HCT116 (cell line): ENCODE measurements at regions not wholly inside any gene's neighbourhood (a gene's known extent, or its start where the extent isn't known, plus 50 kb on each side); places are given as distances from the start of the nearest gene placed in this dataset.

ENCODE experiments used
- ATAC-seq: fragments of 200-7000 bp; cut with Tn5 transposase; 2 replicates; pipeline ENCODE4 v1.9.1; 2020; ENCODE audit warnings: mild to moderate bottlenecking, moderate library complexity
- BruUV-seq: library from RNA; stranded (reverse); fragments of 400-500 nt; replicated peaks from 2 replicates; lab custom pipeline; 2021; lab: Mats Ljungman, UMichigan
- CTCF ChIA-PET: fragments of 300-600 bp; sonication (Branson Sonifier 250); formaldehyde crosslinking; loops from one replicate; lab custom pipeline; 2021; ENCODE audit warnings: antibody characterized with exemption; lab: Charles Lee
- POLR2A ChIA-PET: fragments of 300-600, 350-600 bp; sonication (Branson Sonifier 250); formaldehyde crosslinking; loops from one replicate; lab custom pipeline; 2021; ENCODE audit warnings: antibody characterized with exemption; lab: Charles Lee
- RAD21 ChIA-PET, 2 experiments: fragments of 300-600 bp; sonication (Branson Sonifier 250); formaldehyde crosslinking; loops; one replicate each; lab custom pipeline; 2023; ENCODE audit warnings: low total read pairs in 2 of 2; ENCODE audit not compliant: uncharacterized antibody in 2 of 2, unreplicated experiment in 2 of 2, low non-redundant PET in 1 of 2; lab: Charles Lee
- DNase-seq: peaks from one replicate; pipeline ENCODE4 v3.0.0-alpha.2; 2010; ENCODE audit warnings: low read depth, low spot score
- H2AFZ ChIP-seq: fragments of 200-600 bp; shearing (Covaris generic), sonication (generic); 2 replicates; pipeline ENCODE4 v1.6.1; 2017; ENCODE audit warnings: low read depth, mixed run types, mixed read lengths, antibody characterized with exemption, low read length; ENCODE audit not compliant: poor library complexity, severe bottlenecking
- H3K27ac ChIP-seq: 2 replicates; pipeline ENCODE4 v1.5.1; 2012; ENCODE audit warnings: low read depth, low read length
- H3K27me3 ChIP-seq: fragments of 200-600 bp; sonication (generic); 2 replicates; pipeline ENCODE4 v1.6.1; 2016; ENCODE audit warnings: mixed run types, low read length, mixed read lengths; ENCODE audit not compliant: insufficient read depth
- H3K36me3 ChIP-seq, 2 experiments: fragments of 200-500 bp in 1 of 2; fragments of 200-600 bp in 1 of 2; sonication (Bioruptor generic) in 1 of 2; sonication (generic) in 1 of 2; 2 replicates each; pipeline versions ENCODE4 v1.5.1 to v1.6.1; 2014 to 2016; ENCODE audit warnings: low read length in 2 of 2, inconsistent platforms in 1 of 2, mixed read lengths in 1 of 2, mixed run types in 1 of 2; ENCODE audit not compliant: insufficient read depth in 2 of 2, control insufficient read depth in 1 of 2
- H3K4me1 ChIP-seq, 2 experiments: fragments of 200-600 bp in 1 of 2; sonication (generic) in 1 of 2; 2 replicates each; pipeline versions ENCODE4 v1.5.1 to v1.6.1; 2012 to 2017; ENCODE audit warnings: low read length in 2 of 2, inconsistent platforms in 1 of 2, mild to moderate bottlenecking in 1 of 2, mixed read lengths in 1 of 2, mixed run types in 1 of 2, moderate library complexity in 1 of 2; ENCODE audit not compliant: insufficient read depth in 2 of 2, control insufficient read depth in 1 of 2
- H3K4me2 ChIP-seq: fragments of 200-600 bp; sonication (generic); 2 replicates; pipeline ENCODE4 v1.6.1; 2017; ENCODE audit warnings: mixed run types, low read length, mixed read lengths
- H3K4me3 ChIP-seq, 2 experiments: fragments of 200-600 bp in 1 of 2; sonication (generic) in 1 of 2; replicated peaks in 1 of 2; 2 replicates each; pipeline ENCODE4 v1.5.1; 2011 to 2016; ENCODE audit warnings: low read length in 2 of 2, control low read depth in 1 of 2, low read depth in 1 of 2, mild to moderate bottlenecking in 1 of 2, mixed read lengths in 1 of 2, mixed run types in 1 of 2
- H3K79me2 ChIP-seq: fragments of 200-600 bp; sonication (generic); 2 replicates; pipeline ENCODE4 v1.6.1; 2017; ENCODE audit warnings: mild to moderate bottlenecking, mixed run types, low read length, moderate library complexity, mixed read lengths; ENCODE audit not compliant: insufficient read depth
- H3K9ac ChIP-seq: fragments of 200-600 bp; sonication (generic); 2 replicates; pipeline ENCODE4 v1.6.1; 2016; ENCODE audit warnings: low read length, mixed read lengths
- H3K9me2 ChIP-seq: fragments of 200-600 bp; sonication (generic), shearing (Covaris generic); 2 replicates; pipeline ENCODE4 v1.6.1; 2017; ENCODE audit warnings: mixed run types, mild to moderate bottlenecking, moderate library complexity; ENCODE audit not compliant: insufficient read depth
- H3K9me3 ChIP-seq, 2 experiments: fragments of 200-500 bp in 1 of 2; fragments of 200-600 bp in 1 of 2; sonication (Bioruptor generic) in 1 of 2; sonication (generic) in 1 of 2; 2 replicates each; pipeline ENCODE4 v1.6.1; 2014 to 2017; ENCODE audit warnings: low read length in 2 of 2, mixed read lengths in 2 of 2, inconsistent platforms in 1 of 2, low read depth in 1 of 2, mild to moderate bottlenecking in 1 of 2, mixed run types in 1 of 2, moderate library complexity in 1 of 2; ENCODE audit not compliant: control insufficient read depth in 1 of 2, insufficient read depth in 1 of 2
- H4K20me1 ChIP-seq: fragments of 200-600 bp; sonication (generic), shearing (Covaris generic); 2 replicates; pipeline ENCODE4 v1.6.1; 2017; ENCODE audit warnings: mixed run types, mild to moderate bottlenecking, moderate library complexity; ENCODE audit not compliant: insufficient read depth
- CBX3 ChIP-seq: IDR thresholded peaks from 2 replicates; pipeline ENCODE4 v1.6.1; 2012; ENCODE audit warnings: low read depth
- CTCF ChIP-seq, 3 experiments: fragments of 200-600 bp in 1 of 3; sonication (generic) in 1 of 3; IDR thresholded peaks in 2 of 3; conservative IDR thresholded peaks in 1 of 3; 2 replicates each; pipeline ENCODE4 v1.5.1; 2012 to 2017; ENCODE audit warnings: low read depth in 2 of 3, low read length in 2 of 3, antibody characterized with exemption in 1 of 3, borderline replicate concordance in 1 of 3, control low read depth in 1 of 3, mild to moderate bottlenecking in 1 of 3, mixed read lengths in 1 of 3, mixed run types in 1 of 3, moderate library complexity in 1 of 3; ENCODE audit not compliant: insufficient read depth in 1 of 3
- EGR1 ChIP-seq: IDR thresholded peaks from 2 replicates; pipeline ENCODE4 v1.6.1; 2012; ENCODE audit warnings: low read depth
- EZH2 ChIP-seq: fragments of 200-600 bp; sonication (generic); IDR thresholded peaks from 2 replicates; pipeline ENCODE4 v1.6.1; 2017; ENCODE audit warnings: antibody characterized with exemption, mixed run types
- EZH2phosphoT487 ChIP-seq: fragments of 200-600 bp; IDR thresholded peaks from 2 replicates; pipeline ENCODE4 v1.6.1; 2018; ENCODE audit warnings: antibody characterized with exemption, borderline replicate concordance
- POLR2A ChIP-seq: IDR thresholded peaks from 2 replicates; pipeline ENCODE4 v1.7.0; 2011; ENCODE audit warnings: borderline replicate concordance; ENCODE audit not compliant: insufficient read depth, insufficient read length; ENCODE audit errors: extremely low read depth
- POLR2AphosphoS5 ChIP-seq: IDR thresholded peaks from 2 replicates; pipeline ENCODE4 v1.6.1; 2011; ENCODE audit warnings: mild to moderate bottlenecking, low read depth, low read length, moderate library complexity
- REST ChIP-seq: IDR thresholded peaks from 2 replicates; pipeline ENCODE4 v1.6.1; 2012; ENCODE audit warnings: low read depth
- SIN3A ChIP-seq: IDR thresholded peaks from 2 replicates; pipeline ENCODE4 v1.6.1; 2012; ENCODE audit warnings: low read depth
- SP1 ChIP-seq: IDR thresholded peaks from 2 replicates; pipeline ENCODE4 v1.6.1; 2012; ENCODE audit warnings: low read depth
- intact Hi-C: fragments of 100-400 bp; cut with micrococcal nuclease; formaldehyde crosslinking; loops from 2 replicates; pipeline ENCODE4 v1.10.0; 2022

- H3K4me2 ChIP-seq: no peak overlapping the region
- DNase-seq: no peak
- no peaks in the 10 kb centered on the region for H3K79me2 ChIP-seq
- H3K9me2 ChIP-seq: no peaks in the 10 kb centered on the region
- no peaks in the 10 kb centered on the region for H4K20me1 ChIP-seq
- H3K9me3 ChIP-seq: no peaks in the 10 kb centered on the region; a peak in 1 of 4 replicates
- H3K27ac ChIP-seq: no peak overlapping the region
- POLR2A ChIA-PET: no interaction called here
- H3K27me3 ChIP-seq: no peaks in the 10 kb centered on the region
- no peaks in the 10 kb centered on the region for H3K4me1 ChIP-seq
- H3K36me3 ChIP-seq: no peaks in the 10 kb centered on the region
- ATAC-seq: no peak
- no peak for TF ChIP-seq EZH2
- no peak for TF ChIP-seq POLR2A
- no peak for TF ChIP-seq SP1
- TF ChIP-seq EGR1: no peak
- no peak for TF ChIP-seq CBX3
- TF ChIP-seq SIN3A: no peak
- TF ChIP-seq POLR2AphosphoS5: no peak
- no peak for TF ChIP-seq EZH2phosphoT487
- no peak for TF ChIP-seq CTCF (IDR thresholded peaks at IDR 0.05 in 2 of 3, conservative IDR thresholded peaks at IDR 0.05 in 1 of 3; ENCODE audit: borderline replicate concordance in 1 of 3, insufficient read depth in 1 of 3, low read depth in 2 of 3, low read length in 2 of 3)
- no peak for TF ChIP-seq REST
- TF ChIP-seq, all 23 proteins: peak for 0
- no TSS peak for BruUV-seq
- no peak overlapping the region for H3K9ac ChIP-seq
- intact Hi-C loops: no loop called here
- ChIA-PET CTCF (no interaction called here), RAD21 (no interaction called here)
- no peak overlapping the region for H2AFZ ChIP-seq
- H3K4me3 ChIP-seq: no peak overlapping the region
Measured at GRCh38 chr5:167463939-167464338, 827.5 kb upstream of the WWC1 start.
